GM21526 (cell line): ENCODE measurements at regions not wholly inside any gene's neighbourhood (a gene's known extent, or its start where the extent isn't known, plus 50 kb on each side); places are given as distances from the start of the nearest gene placed in this dataset.
"Not testable (repeated sequence)": the region's sequence is repeated elsewhere in the genome, so short reads cannot be mapped to it uniquely, and the experiment has no call there.

Experiments
- ATAC-seq: cut with Tn5 transposase; IDR thresholded peaks from one replicate; pipeline ENCODE4 v1.9.1; 2021; ENCODE audit warnings: moderate library complexity; ENCODE audit not compliant: unreplicated experiment, low FRiP score

- ATAC-seq, result peak; percentile 65
These were observed 874.0 kb downstream of the PLOD2 start for GRCh38 chr3:145286937-145287336.

GRCh38 chr3:145290010-145290409, 871.0 kb downstream of the PLOD2 start:
- ATAC-seq, result no peak

GRCh38 chr3:145294572-145294971, 866.4 kb downstream of the PLOD2 start:
- ATAC-seq, result no peak

DNA sequence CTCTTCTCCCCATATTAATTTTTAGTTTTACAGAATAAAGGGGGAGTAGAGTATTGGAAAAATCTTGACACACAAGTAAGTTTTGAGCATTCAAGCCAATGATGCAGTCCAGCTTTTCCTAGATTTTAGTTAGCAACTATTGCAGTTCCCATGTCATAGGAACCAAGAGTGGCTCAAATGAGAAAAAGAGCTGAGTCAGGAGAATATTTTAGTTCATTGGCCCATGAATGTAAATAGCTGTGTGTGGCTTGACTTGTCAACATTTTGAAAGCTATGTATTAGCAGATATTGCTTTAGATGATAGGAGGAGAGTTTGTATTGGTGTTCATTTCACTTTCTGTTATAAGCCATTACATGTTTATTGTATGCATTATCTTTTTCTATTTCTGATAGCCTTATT, 853.7 kb downstream of the PLOD2 start:
- no peak for ATAC-seq

DNA sequence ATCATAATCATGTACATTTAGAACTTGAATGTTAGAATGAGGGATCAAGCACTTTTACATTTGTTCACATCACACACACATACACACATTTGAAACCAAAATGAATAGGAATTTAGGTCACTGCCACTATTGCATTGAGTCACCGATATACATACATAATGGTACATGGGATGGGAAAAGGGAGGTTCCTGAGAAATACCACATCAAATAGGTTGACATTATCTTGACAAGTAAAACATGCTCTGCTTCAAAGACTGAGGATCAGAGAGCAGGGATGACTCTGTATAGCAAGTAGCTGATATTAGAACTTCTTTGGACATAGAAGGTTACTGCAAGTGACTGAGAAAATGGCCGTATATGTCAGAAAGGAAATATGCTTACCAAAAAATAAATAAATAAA, 847.2 kb downstream of the PLOD2 start:
- ATAC-seq, result no peak

DNA sequence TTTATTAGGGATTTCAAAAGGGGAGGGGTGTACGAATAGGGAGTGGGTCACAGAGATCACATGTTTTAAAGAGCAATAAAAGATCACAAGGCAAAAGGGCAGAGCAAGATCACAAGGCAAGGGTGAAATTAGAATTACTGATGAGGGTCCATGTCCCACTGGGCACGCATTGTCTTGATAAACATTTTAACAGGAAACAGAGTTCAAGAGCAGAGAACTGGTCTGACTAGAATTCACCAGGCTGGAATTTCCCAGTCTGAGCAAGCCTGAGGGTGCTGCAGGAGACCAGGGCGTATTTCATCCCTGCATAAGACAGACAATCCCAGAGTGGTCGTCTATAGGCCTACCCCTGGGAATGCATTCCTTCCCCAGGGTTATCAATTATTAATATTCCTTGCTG, 844.7 kb downstream of the PLOD2 start:
- ATAC-seq, result not testable (repeated sequence)

GRCh38 chr3:145326666-145327065, 834.3 kb downstream of the PLOD2 start:
- no peak for ATAC-seq

GRCh38 chr3:145333427-145333826, 827.6 kb downstream of the PLOD2 start:
- ATAC-seq, result not testable (repeated sequence)

DNA sequence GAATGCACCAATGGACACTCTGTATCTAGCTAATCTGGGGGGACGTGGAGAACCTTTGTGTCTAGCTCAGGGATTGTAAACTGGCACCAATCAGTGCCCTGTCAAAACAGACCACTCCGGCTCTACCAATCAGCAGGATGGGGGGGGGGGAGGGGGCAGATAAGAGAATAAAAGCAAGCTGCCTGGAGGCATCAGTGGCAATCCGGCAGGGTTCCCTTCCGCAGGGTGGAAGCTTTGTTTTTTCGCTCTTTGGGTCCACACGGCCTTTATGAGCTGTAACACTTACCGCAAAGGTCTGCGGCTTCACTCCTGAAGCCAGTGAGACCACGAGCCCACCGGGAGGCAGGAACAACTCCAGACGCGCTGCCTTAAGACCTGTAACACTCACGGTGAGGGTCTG, 827.1 kb downstream of the PLOD2 start:
- no peak for ATAC-seq

DNA sequence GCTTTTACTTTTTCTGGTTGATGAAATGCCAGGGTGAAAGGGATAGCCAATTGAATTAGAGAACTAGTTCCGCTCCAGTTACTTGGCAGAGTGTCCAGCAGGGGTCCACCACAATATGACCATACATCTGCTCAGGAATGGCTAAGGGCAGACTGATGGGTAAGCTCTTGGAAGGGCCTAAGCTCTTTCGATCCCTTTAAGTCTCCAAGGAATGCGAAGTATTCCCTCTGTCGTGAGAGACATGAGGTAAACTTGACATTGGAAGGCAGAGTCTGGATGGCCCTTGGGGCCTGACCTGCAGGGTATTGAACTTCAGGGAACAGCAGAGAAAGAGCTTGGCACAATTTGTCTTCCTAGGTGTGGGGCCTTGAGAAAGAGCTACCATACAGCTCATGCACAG, 805.8 kb downstream of the PLOD2 start:
- ATAC-seq, result no peak

GRCh38 chr3:145357453-145357852, 803.5 kb downstream of the PLOD2 start:
- ATAC-seq, result no peak

GRCh38 chr3:145359040-145359439, 801.9 kb downstream of the PLOD2 start:
- no peak for ATAC-seq

DNA sequence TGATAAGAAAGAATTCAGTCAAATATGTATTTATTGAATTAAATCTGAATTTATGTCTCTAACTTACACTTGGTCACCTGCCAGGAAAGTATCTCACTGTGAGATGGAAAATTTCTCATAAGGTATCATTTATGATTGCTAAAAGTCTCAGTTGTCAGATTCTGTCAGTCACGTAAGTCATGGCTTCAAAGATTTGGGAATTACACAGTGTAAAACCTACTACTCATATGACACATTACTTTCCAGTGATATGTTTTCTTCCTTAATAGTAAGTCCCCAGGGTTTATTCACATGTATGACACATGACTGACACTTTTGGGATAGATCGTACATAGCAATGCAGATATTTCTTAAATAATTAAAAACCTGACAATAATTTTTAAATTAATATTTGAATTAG, 792.2 kb downstream of the PLOD2 start:
- ATAC-seq, result no peak

- no peak for ATAC-seq
These were observed 790.1 kb downstream of the PLOD2 start for GRCh38 chr3:145370870-145371269.

DNA sequence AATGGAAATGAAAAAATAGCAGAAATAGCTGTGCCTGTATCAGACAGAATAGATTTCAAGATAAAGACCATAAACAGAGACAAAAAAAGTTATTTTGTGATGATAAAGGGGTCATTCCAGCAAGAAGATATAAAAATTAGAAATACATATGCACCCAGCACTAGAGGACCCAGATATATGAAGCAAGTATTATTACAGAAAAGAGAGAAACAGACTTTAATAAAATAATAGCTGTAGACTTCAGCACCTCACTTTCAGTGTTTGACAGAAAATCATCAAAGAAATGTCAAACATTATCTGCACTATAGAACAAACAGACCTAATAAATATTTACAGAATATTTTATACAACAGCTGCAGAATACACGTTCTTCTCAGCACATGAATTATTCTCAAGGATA, 783.7 kb downstream of the PLOD2 start:
- no peak for ATAC-seq

- no peak for ATAC-seq
These were observed 777.6 kb downstream of the PLOD2 start for GRCh38 chr3:145383416-145383815.

- no peak for ATAC-seq
These were observed 776.7 kb downstream of the PLOD2 start for GRCh38 chr3:145384307-145384706.

- ATAC-seq, result no peak
These were observed 773.8 kb downstream of the PLOD2 start for GRCh38 chr3:145387211-145387610.

DNA sequence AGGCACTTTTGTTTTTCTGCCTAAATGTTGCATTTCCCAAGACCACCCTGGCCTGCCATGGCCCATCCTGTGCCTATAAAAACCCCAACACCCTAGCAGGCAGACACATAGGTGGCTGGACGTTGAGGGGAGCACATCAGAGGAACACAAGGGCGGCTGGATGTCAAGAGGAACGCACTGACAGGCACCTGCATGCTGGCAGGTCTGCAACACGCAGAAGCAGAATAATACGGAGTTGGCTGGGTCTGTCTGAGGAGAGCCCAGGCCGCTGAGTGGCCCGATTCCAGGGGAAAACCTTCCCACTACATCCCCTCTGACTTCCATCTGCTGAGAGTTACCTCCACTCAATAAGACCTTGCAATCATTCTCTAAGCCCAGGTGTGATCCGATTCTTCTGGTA, 765.6 kb downstream of the PLOD2 start:
- ATAC-seq, result no peak

GRCh38 chr3:145411605-145412004, 749.4 kb downstream of the PLOD2 start:
- ATAC-seq, result no peak

- ATAC-seq, result no peak
These were observed 743.3 kb downstream of the PLOD2 start for GRCh38 chr3:145417678-145418077.

GRCh38 chr3:145422556-145422955, 738.4 kb downstream of the PLOD2 start:
- no peak for ATAC-seq

GRCh38 chr3:145427355-145427754, 733.6 kb downstream of the PLOD2 start:
- ATAC-seq, result no peak
